ENCODE measurements at regions not wholly inside any gene's neighbourhood (a gene's known extent, or its start where the extent isn't known, plus 50 kb on each side); places are given as distances from the start of the nearest gene placed in this dataset.

DNA sequence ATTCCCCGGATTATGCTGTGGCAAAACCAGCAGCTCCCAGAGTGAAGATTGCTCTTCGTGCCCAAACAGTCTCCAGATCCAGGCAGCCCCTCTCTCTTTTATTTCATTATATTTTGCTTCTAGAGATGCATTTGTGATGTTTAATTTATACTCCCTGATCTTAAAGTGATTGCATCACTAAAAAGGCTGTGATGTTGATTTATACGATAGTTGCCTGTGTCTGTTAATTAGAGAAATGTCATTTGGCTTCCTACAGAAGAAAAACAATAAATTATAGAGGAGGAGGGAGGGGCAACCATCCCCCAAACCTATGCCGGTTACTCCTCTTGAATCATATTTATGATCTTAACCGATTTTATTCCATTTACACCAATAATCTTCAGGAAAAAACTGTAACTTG is 615.3 kb downstream of the TOX3 start:
- WGBS, 3 donors, result 50 to 55% (median 53%) methylated on average over 5 of the region's 5 CpGs

DNA sequence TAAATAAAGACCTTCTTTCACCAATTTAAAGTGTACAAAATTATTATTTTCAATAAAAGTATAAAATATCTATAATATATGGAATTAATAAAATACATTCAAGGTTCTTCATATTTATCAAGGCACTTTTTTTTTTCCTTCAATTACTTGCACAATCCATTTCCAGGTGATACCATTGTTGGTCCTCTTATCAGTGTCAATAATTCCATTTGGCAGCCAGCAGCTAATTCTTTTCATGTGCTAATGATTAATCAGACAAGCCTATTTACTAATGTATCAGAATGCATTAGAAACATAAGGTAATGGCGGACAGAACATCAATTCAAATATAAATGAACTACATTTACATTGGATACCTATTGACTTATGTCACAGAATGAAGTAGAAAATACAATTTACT is 622.2 kb downstream of the TOX3 start:
- 73 to 90% (median 86%) methylated on average over 1 of the region's 1 CpG for WGBS, 3 donors
- H3K9me3 ChIP-seq, result no peaks in the 10 kb centered on the region
- TF ChIP-seq, protein P1, sequence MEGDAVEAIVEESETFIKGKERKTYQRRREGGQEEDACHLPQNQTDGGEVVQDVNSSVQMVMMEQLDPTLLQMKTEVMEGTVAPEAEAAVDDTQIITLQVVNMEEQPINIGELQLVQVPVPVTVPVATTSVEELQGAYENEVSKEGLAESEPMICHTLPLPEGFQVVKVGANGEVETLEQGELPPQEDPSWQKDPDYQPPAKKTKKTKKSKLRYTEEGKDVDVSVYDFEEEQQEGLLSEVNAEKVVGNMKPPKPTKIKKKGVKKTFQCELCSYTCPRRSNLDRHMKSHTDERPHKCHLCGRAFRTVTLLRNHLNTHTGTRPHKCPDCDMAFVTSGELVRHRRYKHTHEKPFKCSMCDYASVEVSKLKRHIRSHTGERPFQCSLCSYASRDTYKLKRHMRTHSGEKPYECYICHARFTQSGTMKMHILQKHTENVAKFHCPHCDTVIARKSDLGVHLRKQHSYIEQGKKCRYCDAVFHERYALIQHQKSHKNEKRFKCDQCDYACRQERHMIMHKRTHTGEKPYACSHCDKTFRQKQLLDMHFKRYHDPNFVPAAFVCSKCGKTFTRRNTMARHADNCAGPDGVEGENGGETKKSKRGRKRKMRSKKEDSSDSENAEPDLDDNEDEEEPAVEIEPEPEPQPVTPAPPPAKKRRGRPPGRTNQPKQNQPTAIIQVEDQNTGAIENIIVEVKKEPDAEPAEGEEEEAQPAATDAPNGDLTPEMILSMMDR (IDR thresholded peaks at IDR 0.05), result no peak
- DNase-seq, result no peak
- H3K4me3 ChIP-seq, result no peak overlapping the region
- intact Hi-C loops (cut with DNase I), result no loop called here
- ATAC-seq, result no peak
- no peaks in the 10 kb centered on the region for H3K4me1 ChIP-seq
- no peak overlapping the region for H3K27ac ChIP-seq
- peaks cover 0 to 2% (median 0%) of the 10 kb centered on the region in 3 donors for H3K27me3 ChIP-seq (ENCODE audit: insufficient read depth in 3 of 3, low read length in 2 of 3)
- H3K36me3 ChIP-seq (ENCODE audit: insufficient read depth in 1 of 2, low read depth in 1 of 2), result no peaks in the 10 kb centered on the region

More for the DNA sequence above, 615.3 kb downstream of the TOX3 start:
- TF ChIP-seq, protein P1 (IDR thresholded peaks at IDR 0.05), result no peak
- no peaks in the 10 kb centered on the region for H3K4me1 ChIP-seq
- no peak for ATAC-seq
- H3K36me3 ChIP-seq (ENCODE audit: insufficient read depth in 1 of 2, low read depth in 1 of 2), result no peaks in the 10 kb centered on the region
- no peak overlapping the region for H3K4me3 ChIP-seq
- intact Hi-C loops (cut with DNase I), result no loop called here
- H3K27ac ChIP-seq, result no peak overlapping the region
- peaks cover 0 to 2% (median 0%) of the 10 kb centered on the region in 3 donors for H3K27me3 ChIP-seq (ENCODE audit: insufficient read depth in 3 of 3, low read length in 2 of 3)
- DNase-seq, result no peak
- H3K9me3 ChIP-seq, result no peaks in the 10 kb centered on the region

DNA sequence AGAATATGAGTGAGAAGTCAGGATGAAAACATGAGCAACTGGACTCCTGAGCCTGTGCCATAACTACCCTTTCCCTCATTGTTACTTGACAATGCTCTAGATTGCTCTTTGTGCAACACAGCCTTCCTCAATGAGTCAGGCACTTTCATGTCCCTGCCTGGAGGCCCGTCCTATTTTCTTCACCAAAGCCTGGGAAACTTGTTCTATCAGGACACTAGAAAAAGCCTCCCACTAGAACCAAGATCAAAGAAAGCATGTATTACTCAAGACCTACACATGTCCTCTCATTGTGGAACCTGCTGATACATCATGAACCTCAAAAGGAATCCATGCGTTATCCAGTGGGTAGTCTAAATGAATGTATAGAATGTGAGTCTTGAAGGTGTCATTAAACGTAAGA is 624.5 kb downstream of the TOX3 start:
- ATAC-seq, result no peak
- H3K9me3 ChIP-seq, result no peaks in the 10 kb centered on the region

DNA sequence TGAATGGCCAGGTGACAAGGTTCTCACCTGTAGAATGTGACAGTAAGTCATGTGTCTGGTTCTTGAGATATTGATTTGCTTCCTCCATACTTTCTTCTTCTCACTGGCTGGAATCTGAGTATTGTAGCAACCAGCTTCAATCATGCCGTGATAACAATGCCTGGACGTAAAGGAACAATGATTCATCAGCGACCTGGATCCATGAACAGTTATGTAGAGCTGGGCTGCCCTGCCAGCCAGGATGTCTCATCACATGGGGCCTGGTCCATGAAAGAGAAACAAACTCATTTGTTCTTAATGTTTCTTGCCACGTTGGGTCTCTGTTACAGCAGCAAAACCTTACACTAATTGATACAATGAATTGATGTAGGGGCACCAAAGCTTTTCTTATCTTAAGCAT is 627.2 kb downstream of the TOX3 start:
- no peak for ATAC-seq

More for the DNA sequence above, 624.5 kb downstream of the TOX3 start:
- WGBS, 3 donors, result 77 to 88% (median 84%) methylated on average over 3 of the region's 3 CpGs
- H3K36me3 ChIP-seq (ENCODE audit: insufficient read depth in 1 of 2, low read depth in 1 of 2), result no peaks in the 10 kb centered on the region
- H3K4me1 ChIP-seq, result no peaks in the 10 kb centered on the region
- no peak overlapping the region for H3K4me3 ChIP-seq
- no peak overlapping the region for H3K27ac ChIP-seq
- intact Hi-C loops (cut with DNase I), result no loop called here
- TF ChIP-seq, protein P1 (IDR thresholded peaks at IDR 0.05), result no peak
- no peak for DNase-seq
- H3K27me3 ChIP-seq (ENCODE audit: insufficient read depth in 3 of 3, low read length in 2 of 3), result no peaks in the 10 kb centered on the region

DNA sequence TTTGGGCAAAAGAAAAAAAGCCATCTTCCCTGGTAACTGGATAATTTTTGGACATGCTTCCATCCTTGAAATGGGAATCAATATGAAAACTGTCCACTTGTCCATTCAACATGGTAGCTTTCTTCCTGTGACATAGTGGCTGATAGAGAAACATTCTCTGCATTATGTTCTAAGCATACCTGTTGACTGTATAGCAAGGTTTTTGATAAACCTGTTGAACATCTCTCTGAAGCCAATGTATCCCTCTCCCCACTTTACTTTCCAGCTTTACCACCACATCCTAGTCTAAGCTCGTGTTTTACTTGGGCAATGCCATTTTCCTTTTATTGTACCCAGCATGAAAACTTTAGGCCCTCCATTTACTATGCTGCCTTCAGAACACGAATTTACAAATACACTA is 630.1 kb downstream of the TOX3 start:
- WGBS, 3 donors, result 70 to 75% (median 74%) methylated on average over 2 of the region's 2 CpGs
- DNase-seq (no peak), ATAC-seq (no peak)
- no peak overlapping the region for H3K4me3 ChIP-seq
- H3K27me3 ChIP-seq (ENCODE audit: insufficient read depth in 3 of 3, low read length in 2 of 3), result no peaks in the 10 kb centered on the region
- no peaks in the 10 kb centered on the region for H3K36me3 ChIP-seq (ENCODE audit: insufficient read depth in 1 of 2, low read depth in 1 of 2)
- TF ChIP-seq, protein P1 (IDR thresholded peaks at IDR 0.05), result no peak
- intact Hi-C loops (cut with DNase I), result no loop called here
- H3K4me1 ChIP-seq, result no peaks in the 10 kb centered on the region
- no peaks in the 10 kb centered on the region for H3K9me3 ChIP-seq
- H3K27ac ChIP-seq, result no peak overlapping the region

More for the DNA sequence above, 627.2 kb downstream of the TOX3 start:
- Histone ChIP-seq H3K27ac (no peak overlapping the region), H3K4me1 (no peaks in the 10 kb centered on the region), H3K27me3 (ENCODE audit: insufficient read depth in 3 of 3, low read length in 2 of 3) (no peaks in the 10 kb centered on the region), H3K9me3 (no peaks in the 10 kb centered on the region), H3K4me3 (no peak overlapping the region), H3K36me3 (ENCODE audit: insufficient read depth in 1 of 2, low read depth in 1 of 2) (no peaks in the 10 kb centered on the region)
- intact Hi-C loops (cut with DNase I), result no loop called here
- DNase-seq, result no peak
- WGBS, 3 donors, result 76 to 86% (median 79%) methylated on average over 4 of the region's 4 CpGs
- TF ChIP-seq, protein P1 (IDR thresholded peaks at IDR 0.05), result no peak

Measured in psoas muscle (tissue), 7 donors.